SK-N-SH (cell line): ENCODE measurements at regions not wholly inside any gene's neighbourhood (a gene's known extent, or its start where the extent isn't known, plus 50 kb on each side); places are given as distances from the start of the nearest gene placed in this dataset.

Source experiments
- MXI1 ChIP-seq: IDR thresholded peaks from 2 replicates; pipeline ENCODE4 v1.6.1; 2012; ENCODE audit warnings: mild to moderate bottlenecking, low read depth, low read length, improper control_type of control experiment
- TCF12 ChIP-seq: IDR thresholded peaks from 2 replicates; pipeline ENCODE4 v1.4.0; 2012
- TF ChIP-seq, protein P1 (sequence below): fragments of 200-600 bp; sonication (generic); IDR thresholded peaks from 2 replicates; pipeline ENCODE4 v1.6.1; 2017; ENCODE audit warnings: antibody characterized with exemption, mild to moderate bottlenecking, moderate library complexity
- TF ChIP-seq, protein P2 (sequence below): IDR thresholded peaks from 2 replicates; pipeline ENCODE4; 2012

GRCh38 chr7:89757910-89758309, 396.4 kb upstream of the STEAP1 start:
- TF ChIP-seq MXI1 (no peak), TCF12 (no peak)
- TF ChIP-seq, protein P1, sequence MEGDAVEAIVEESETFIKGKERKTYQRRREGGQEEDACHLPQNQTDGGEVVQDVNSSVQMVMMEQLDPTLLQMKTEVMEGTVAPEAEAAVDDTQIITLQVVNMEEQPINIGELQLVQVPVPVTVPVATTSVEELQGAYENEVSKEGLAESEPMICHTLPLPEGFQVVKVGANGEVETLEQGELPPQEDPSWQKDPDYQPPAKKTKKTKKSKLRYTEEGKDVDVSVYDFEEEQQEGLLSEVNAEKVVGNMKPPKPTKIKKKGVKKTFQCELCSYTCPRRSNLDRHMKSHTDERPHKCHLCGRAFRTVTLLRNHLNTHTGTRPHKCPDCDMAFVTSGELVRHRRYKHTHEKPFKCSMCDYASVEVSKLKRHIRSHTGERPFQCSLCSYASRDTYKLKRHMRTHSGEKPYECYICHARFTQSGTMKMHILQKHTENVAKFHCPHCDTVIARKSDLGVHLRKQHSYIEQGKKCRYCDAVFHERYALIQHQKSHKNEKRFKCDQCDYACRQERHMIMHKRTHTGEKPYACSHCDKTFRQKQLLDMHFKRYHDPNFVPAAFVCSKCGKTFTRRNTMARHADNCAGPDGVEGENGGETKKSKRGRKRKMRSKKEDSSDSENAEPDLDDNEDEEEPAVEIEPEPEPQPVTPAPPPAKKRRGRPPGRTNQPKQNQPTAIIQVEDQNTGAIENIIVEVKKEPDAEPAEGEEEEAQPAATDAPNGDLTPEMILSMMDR, result no peak
- TF ChIP-seq, protein P2, sequence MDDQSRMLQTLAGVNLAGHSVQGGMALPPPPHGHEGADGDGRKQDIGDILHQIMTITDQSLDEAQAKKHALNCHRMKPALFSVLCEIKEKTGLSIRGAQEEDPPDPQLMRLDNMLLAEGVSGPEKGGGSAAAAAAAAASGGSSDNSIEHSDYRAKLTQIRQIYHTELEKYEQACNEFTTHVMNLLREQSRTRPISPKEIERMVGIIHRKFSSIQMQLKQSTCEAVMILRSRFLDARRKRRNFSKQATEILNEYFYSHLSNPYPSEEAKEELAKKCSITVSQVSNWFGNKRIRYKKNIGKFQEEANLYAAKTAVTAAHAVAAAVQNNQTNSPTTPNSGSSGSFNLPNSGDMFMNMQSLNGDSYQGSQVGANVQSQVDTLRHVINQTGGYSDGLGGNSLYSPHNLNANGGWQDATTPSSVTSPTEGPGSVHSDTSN, result no peak
